ENCODE measurements at regions not wholly inside any gene's neighbourhood (a gene's known extent, or its start where the extent isn't known, plus 50 kb on each side); places are given as distances from the start of the nearest gene placed in this dataset.
"Not testable (repeated sequence)": the region's sequence is repeated elsewhere in the genome, so short reads cannot be mapped to it uniquely, and the experiment has no call there.

DNA sequence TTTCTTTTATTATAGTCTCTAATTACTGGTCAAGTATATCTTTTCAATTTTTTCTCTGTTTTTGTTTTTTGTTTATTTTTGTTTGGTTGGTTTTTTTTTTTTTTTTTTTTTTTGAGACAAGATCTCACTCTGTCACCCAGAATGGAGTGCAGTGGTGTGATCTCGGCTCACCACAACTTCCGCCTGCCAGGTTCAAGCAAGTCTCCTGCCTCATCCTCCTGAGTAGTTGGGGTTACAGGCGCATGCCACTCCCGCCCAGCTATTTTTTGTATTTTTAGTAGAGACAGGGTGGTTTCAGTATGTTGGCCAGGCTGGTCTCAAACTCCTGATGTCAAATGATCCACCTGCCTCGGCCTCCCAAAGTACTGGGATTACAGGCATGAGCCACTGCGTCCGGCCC lies 94.4 kb upstream of the LY86 start:
- not testable (repeated sequence) for H2BK5ac ChIP-seq (ENCODE audit: low read length); H3K9me3 ChIP-seq (replicated peaks in 1 of 2; ENCODE audit: control insufficient read depth in 2 of 2, insufficient read depth in 1 of 2, low read depth in 1 of 2, low read length in 2 of 2); H3K27ac ChIP-seq (replicated peaks; ENCODE audit: low read length); H3K4me3 ChIP-seq (ENCODE audit: low read length in 2 of 2); H2BK15ac ChIP-seq (ENCODE audit: low read length); H3K14ac ChIP-seq (ENCODE audit: low read length); H3K4me2 ChIP-seq (ENCODE audit: insufficient read depth, low read length, poor library complexity, severe bottlenecking); H4K91ac ChIP-seq (ENCODE audit: low read depth, low read length, poor library complexity); H3K9ac ChIP-seq (ENCODE audit: low read depth, low read length, poor library complexity); H3K4ac ChIP-seq (ENCODE audit: low read length); H2BK12ac ChIP-seq (ENCODE audit: low read length); H3K4me1 ChIP-seq (ENCODE audit: control insufficient read depth in 2 of 2, insufficient read depth in 1 of 2, low read depth in 1 of 2, low read length in 2 of 2); H3K36me3 ChIP-seq (replicated peaks in 1 of 2; ENCODE audit: control insufficient read depth in 2 of 2, insufficient read depth in 2 of 2, low read length in 2 of 2); H3K27me3 ChIP-seq (ENCODE audit: control insufficient read depth in 3 of 3, insufficient read depth in 3 of 3, low read depth in 1 of 3, low read length in 3 of 3); H3K18ac ChIP-seq (ENCODE audit: low read length); H4K8ac ChIP-seq (ENCODE audit: low read depth, low read length); H2BK120ac ChIP-seq (ENCODE audit: low read depth, low read length); H3K79me1 ChIP-seq (ENCODE audit: low read depth, low read length); H3K23ac ChIP-seq (ENCODE audit: low read depth, low read length, poor library complexity); DNase-seq (ENCODE audit: low spot score); H2AK5ac ChIP-seq (ENCODE audit: low read depth, low read length); H2AFZ ChIP-seq (ENCODE audit: low read length)
- WGBS, 2 donors (ENCODE audit: extremely low coverage in 2 of 2, insufficient read length in 2 of 2, insufficient replicate concordance in 1 of 2): no CpG with 5 or more reads among the region's 7 CpGs

DNA sequence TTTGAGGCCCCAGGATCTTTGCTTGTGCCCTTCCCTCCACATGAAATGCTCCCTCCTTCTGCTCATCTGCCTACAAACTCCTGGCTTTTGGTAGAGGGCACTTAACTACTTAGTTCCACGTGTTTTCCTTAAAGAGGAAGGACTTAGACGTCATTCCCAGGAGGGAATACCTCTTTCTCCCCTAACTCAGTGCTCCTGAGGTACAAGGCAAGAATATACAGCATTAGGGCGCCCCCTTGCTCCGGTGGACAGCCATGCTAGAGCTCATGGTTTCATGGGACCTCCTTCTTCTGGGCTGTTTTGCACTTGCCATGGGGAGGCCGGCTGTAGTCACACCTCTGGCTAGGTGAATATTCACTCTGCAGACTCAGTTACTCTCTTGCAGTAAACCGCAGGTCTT lies 93.8 kb upstream of the LY86 start:
- Histone ChIP-seq H4K8ac (ENCODE audit: low read depth, low read length) (no peak overlapping the region), H2AK5ac (ENCODE audit: low read depth, low read length) (no peak overlapping the region)
- peak; percentile 15 for DNase-seq (ENCODE audit: low spot score)

DNA sequence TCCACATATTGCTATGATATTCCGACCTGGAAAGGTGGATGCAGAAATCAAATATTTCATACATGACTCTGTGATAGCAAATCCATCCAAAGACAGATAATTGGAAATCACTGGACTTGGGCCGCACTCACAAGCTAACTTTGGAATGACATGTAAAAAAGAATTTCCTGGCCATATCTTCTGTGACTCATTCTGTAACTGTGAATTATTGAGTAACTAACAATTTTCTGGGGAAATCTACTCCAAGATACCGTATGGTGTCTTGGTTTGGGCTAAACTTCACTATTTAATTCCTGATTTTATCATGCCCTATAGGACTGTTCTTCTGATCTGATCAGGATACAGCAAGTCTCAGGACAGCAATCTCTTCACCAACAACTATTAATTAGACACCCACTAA lies 92.7 kb upstream of the LY86 start:
- Histone ChIP-seq H2AK5ac (ENCODE audit: low read depth, low read length) (no peak overlapping the region), H3K9me3 (replicated peaks in 1 of 2; ENCODE audit: control insufficient read depth in 2 of 2, insufficient read depth in 1 of 2, low read depth in 1 of 2, low read length in 2 of 2) (no peaks in the 10 kb centered on the region), H4K91ac (ENCODE audit: low read depth, low read length, poor library complexity) (no peak overlapping the region), H2BK12ac (ENCODE audit: low read length) (no peak overlapping the region), H4K8ac (ENCODE audit: low read depth, low read length) (no peak overlapping the region), H3K79me1 (ENCODE audit: low read depth, low read length) (no peaks in the 10 kb centered on the region), H3K4me3 (ENCODE audit: low read length in 2 of 2) (no peak overlapping the region), H2BK120ac (ENCODE audit: low read depth, low read length) (no peak overlapping the region), H3K27ac (replicated peaks; ENCODE audit: low read length) (no peak overlapping the region), H2AFZ (ENCODE audit: low read length) (no peak overlapping the region), H3K4ac (ENCODE audit: low read length) (no peak overlapping the region), H3K4me1 (ENCODE audit: control insufficient read depth in 2 of 2, insufficient read depth in 1 of 2, low read depth in 1 of 2, low read length in 2 of 2) (peaks cover 0 to 5% of the 10 kb centered on the region in 2 donors), H3K18ac (ENCODE audit: low read length) (no peak overlapping the region), H3K27me3 (ENCODE audit: control insufficient read depth in 3 of 3, insufficient read depth in 3 of 3, low read depth in 1 of 3, low read length in 3 of 3) (no peaks in the 10 kb centered on the region), H3K9ac (ENCODE audit: low read depth, low read length, poor library complexity) (no peak overlapping the region), H2BK5ac (ENCODE audit: low read length) (no peak overlapping the region), H3K23ac (ENCODE audit: low read depth, low read length, poor library complexity) (no peak overlapping the region), H3K14ac (ENCODE audit: low read length) (no peak overlapping the region), H3K36me3 (replicated peaks in 1 of 2; ENCODE audit: control insufficient read depth in 2 of 2, insufficient read depth in 2 of 2, low read length in 2 of 2) (no peaks in the 10 kb centered on the region), H2BK15ac (ENCODE audit: low read length) (no peak overlapping the region), H3K4me2 (ENCODE audit: insufficient read depth, low read length, poor library complexity, severe bottlenecking) (no peak overlapping the region)
- no CpG with 5 or more reads among the region's 3 CpGs for WGBS, 2 donors (ENCODE audit: extremely low coverage in 2 of 2, insufficient read length in 2 of 2, insufficient replicate concordance in 1 of 2)
- no peak for DNase-seq (ENCODE audit: low spot score)

More for the DNA sequence above, 93.8 kb upstream of the LY86 start:
- Histone ChIP-seq H3K27me3 (ENCODE audit: control insufficient read depth in 3 of 3, insufficient read depth in 3 of 3, low read depth in 1 of 3, low read length in 3 of 3) (no peaks in the 10 kb centered on the region), H3K36me3 (replicated peaks in 1 of 2; ENCODE audit: control insufficient read depth in 2 of 2, insufficient read depth in 2 of 2, low read length in 2 of 2) (no peaks in the 10 kb centered on the region), H2BK12ac (ENCODE audit: low read length) (no peak overlapping the region), H3K9ac (ENCODE audit: low read depth, low read length, poor library complexity) (no peak overlapping the region), H3K79me1 (ENCODE audit: low read depth, low read length) (no peaks in the 10 kb centered on the region), H2BK120ac (ENCODE audit: low read depth, low read length) (no peak overlapping the region), H3K9me3 (replicated peaks in 1 of 2; ENCODE audit: control insufficient read depth in 2 of 2, insufficient read depth in 1 of 2, low read depth in 1 of 2, low read length in 2 of 2) (no peaks in the 10 kb centered on the region), H3K4me1 (ENCODE audit: control insufficient read depth in 2 of 2, insufficient read depth in 1 of 2, low read depth in 1 of 2, low read length in 2 of 2) (peaks cover 0 to 5% of the 10 kb centered on the region in 2 donors), H4K91ac (ENCODE audit: low read depth, low read length, poor library complexity) (no peak overlapping the region), H3K14ac (ENCODE audit: low read length) (no peak overlapping the region), H3K18ac (ENCODE audit: low read length) (no peak overlapping the region), H2BK5ac (ENCODE audit: low read length) (no peak overlapping the region), H3K4ac (ENCODE audit: low read length) (no peak overlapping the region), H2BK15ac (ENCODE audit: low read length) (no peak overlapping the region), H3K4me2 (ENCODE audit: insufficient read depth, low read length, poor library complexity, severe bottlenecking) (no peak overlapping the region), H3K4me3 (ENCODE audit: low read length in 2 of 2) (no peak overlapping the region), H3K23ac (ENCODE audit: low read depth, low read length, poor library complexity) (no peak overlapping the region), H3K27ac (replicated peaks; ENCODE audit: low read length) (no peak overlapping the region), H2AFZ (ENCODE audit: low read length) (no peak overlapping the region)
- WGBS, 2 donors (ENCODE audit: extremely low coverage in 2 of 2, insufficient read length in 2 of 2, insufficient replicate concordance in 1 of 2): no CpG with 5 or more reads among the region's 6 CpGs

DNA sequence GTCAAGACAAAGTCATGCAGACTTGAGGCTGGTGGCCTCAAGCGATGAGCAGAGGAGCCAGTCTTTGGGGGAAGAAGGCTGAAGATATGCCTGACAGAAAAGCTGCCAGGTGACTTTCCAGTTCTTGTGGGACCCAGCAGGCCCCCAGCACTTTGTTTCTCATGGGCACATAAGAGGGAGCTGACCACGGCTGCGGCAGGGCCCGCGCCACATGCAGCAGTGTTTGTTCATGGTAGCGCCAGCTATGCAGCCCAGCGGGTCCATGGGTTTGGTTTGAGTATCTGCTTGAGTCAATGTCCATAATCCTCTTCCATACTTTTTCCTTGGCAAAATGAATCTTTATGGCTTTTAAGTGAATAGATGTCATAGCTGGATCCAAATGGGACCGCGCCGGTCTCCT lies 91.0 kb upstream of the LY86 start:
- no peak overlapping the region for H2BK12ac ChIP-seq (ENCODE audit: low read length)
- no peak overlapping the region for H3K4me2 ChIP-seq (ENCODE audit: insufficient read depth, low read length, poor library complexity, severe bottlenecking)
- no CpG with 5 or more reads among the region's 10 CpGs for WGBS, 2 donors (ENCODE audit: extremely low coverage in 2 of 2, insufficient read length in 2 of 2, insufficient replicate concordance in 1 of 2)
- no peaks in the 10 kb centered on the region for H3K79me1 ChIP-seq (ENCODE audit: low read depth, low read length)
- no peaks in the 10 kb centered on the region for H3K9me3 ChIP-seq (replicated peaks in 1 of 2; ENCODE audit: control insufficient read depth in 2 of 2, insufficient read depth in 1 of 2, low read depth in 1 of 2, low read length in 2 of 2)
- H3K14ac ChIP-seq (ENCODE audit: low read length): no peak overlapping the region
- H2AFZ ChIP-seq (ENCODE audit: low read length): no peak overlapping the region
- no peak for DNase-seq (ENCODE audit: low spot score)
- no peak overlapping the region for H4K8ac ChIP-seq (ENCODE audit: low read depth, low read length)
- no peak overlapping the region for H2AK5ac ChIP-seq (ENCODE audit: low read depth, low read length)
- H3K9ac ChIP-seq (ENCODE audit: low read depth, low read length, poor library complexity): no peak overlapping the region
- no peak overlapping the region for H4K91ac ChIP-seq (ENCODE audit: low read depth, low read length, poor library complexity)
- H3K18ac ChIP-seq (ENCODE audit: low read length): no peak overlapping the region
- H2BK5ac ChIP-seq (ENCODE audit: low read length): no peak overlapping the region
- no peak overlapping the region for H3K4me3 ChIP-seq (ENCODE audit: low read length in 2 of 2)
- H2BK15ac ChIP-seq (ENCODE audit: low read length): no peak overlapping the region
- H3K36me3 ChIP-seq (replicated peaks in 1 of 2; ENCODE audit: control insufficient read depth in 2 of 2, insufficient read depth in 2 of 2, low read length in 2 of 2): no peaks in the 10 kb centered on the region
- H3K27me3 ChIP-seq (ENCODE audit: control insufficient read depth in 3 of 3, insufficient read depth in 3 of 3, low read depth in 1 of 3, low read length in 3 of 3): no peaks in the 10 kb centered on the region
- no peak overlapping the region for H3K4ac ChIP-seq (ENCODE audit: low read length)
- peaks cover 0 to 3% of the 10 kb centered on the region in 2 donors for H3K4me1 ChIP-seq (ENCODE audit: control insufficient read depth in 2 of 2, insufficient read depth in 1 of 2, low read depth in 1 of 2, low read length in 2 of 2)
- no peak overlapping the region for H3K23ac ChIP-seq (ENCODE audit: low read depth, low read length, poor library complexity)
- no peak overlapping the region for H3K27ac ChIP-seq (replicated peaks; ENCODE audit: low read length)
- H2BK120ac ChIP-seq (ENCODE audit: low read depth, low read length): no peak overlapping the region

Measured in neuronal stem cell (in vitro differentiated cells).